IMR-90 (cell line): ENCODE measurements at regions not wholly inside any gene's neighbourhood (a gene's known extent, or its start where the extent isn't known, plus 50 kb on each side); places are given as distances from the start of the nearest gene placed in this dataset.

Experiments used
- ATAC-seq: fragments of 200-7000 bp; cut with Tn5 transposase; 2 replicates; pipeline ENCODE4 v1.9.1; 2020; ENCODE audit warnings: low read depth, mild to moderate bottlenecking, moderate library complexity
- BruUV-seq: library from RNA; stranded (reverse); fragments of 400-500 nt; replicated peaks from 2 replicates; lab custom pipeline; 2021; lab: Mats Ljungman, UMichigan
- CTCF ChIA-PET: fragments of 300-600 bp; formaldehyde crosslinking; extraction: SDS; loops from one replicate; lab custom pipeline; 2021; ENCODE audit warnings: antibody characterized with exemption; lab: Yijun Ruan, JAX
- POLR2A ChIA-PET: fragments of 300-600 bp; sonication (Branson Sonifier 250); formaldehyde crosslinking; loops from one replicate; lab custom pipeline; 2022; ENCODE audit warnings: antibody characterized with exemption; ENCODE audit not compliant: unreplicated experiment; lab: Charles Lee
- DNase-seq: peaks from one replicate; pipeline ENCODE4 v3.0.0; 2013
- H2AFZ ChIP-seq: replicated peaks from 2 replicates; pipeline ENCODE3; 2013; ENCODE audit warnings: low read length, mild to moderate bottlenecking; ENCODE audit not compliant: poor library complexity
- H2AK5ac ChIP-seq: 2 replicates; pipeline ENCODE4 v1.6.1; 2013; ENCODE audit warnings: low read depth, low read length, inconsistent platforms
- H2AK9ac ChIP-seq: replicated peaks from 2 replicates; pipeline ENCODE3; 2013; ENCODE audit warnings: mild to moderate bottlenecking, low read depth, low read length, moderate library complexity; ENCODE audit not compliant: poor library complexity
- H2BK120ac ChIP-seq: 2 replicates; pipeline ENCODE4 v1.6.1; 2013; ENCODE audit warnings: low read depth, low read length, inconsistent platforms
- H2BK15ac ChIP-seq: 3 replicates; pipeline ENCODE4 v1.6.1; 2013; ENCODE audit warnings: low read depth, low read length, inconsistent platforms
- H2BK20ac ChIP-seq: 2 replicates; pipeline ENCODE4 v1.6.1; 2013; ENCODE audit warnings: low read depth, mild to moderate bottlenecking, inconsistent platforms, low read length, moderate library complexity
- H2BK5ac ChIP-seq: 2 replicates; pipeline ENCODE4 v1.6.1; 2013; ENCODE audit warnings: mild to moderate bottlenecking, low read depth, low read length, inconsistent platforms; ENCODE audit not compliant: poor library complexity, severe bottlenecking
- H3K14ac ChIP-seq: replicated peaks from 2 replicates; pipeline ENCODE4 v1.6.1; 2013; ENCODE audit warnings: low read depth, low read length, inconsistent platforms
- H3K18ac ChIP-seq: 2 replicates; pipeline ENCODE4 v1.6.1; 2013; ENCODE audit warnings: low read depth, low read length, control low read depth
- H3K23ac ChIP-seq: 2 replicates; pipeline ENCODE4 v1.6.1; 2013; ENCODE audit warnings: low read depth, low read length, inconsistent platforms
- H3K27ac ChIP-seq: 2 replicates; pipeline ENCODE4 v1.5.1; 2013; ENCODE audit warnings: mild to moderate bottlenecking, control low read depth, low read length; ENCODE audit not compliant: insufficient read depth
- H3K27me3 ChIP-seq: 2 replicates; pipeline ENCODE4 v1.6.1; 2013; ENCODE audit warnings: low read length; ENCODE audit not compliant: control insufficient read depth, insufficient read depth
- H3K36me3 ChIP-seq: 2 replicates; pipeline ENCODE4 v1.6.1; 2013; ENCODE audit warnings: low read length, mixed read lengths; ENCODE audit not compliant: control insufficient read depth, insufficient read depth
- H3K4ac ChIP-seq: 2 replicates; pipeline ENCODE4 v1.6.1; 2013; ENCODE audit warnings: low read depth, low read length, inconsistent platforms
- H3K4me1 ChIP-seq: 2 replicates; pipeline ENCODE4 v1.6.1; 2013; ENCODE audit warnings: low read length, mixed read lengths; ENCODE audit not compliant: control insufficient read depth, insufficient read depth
- H3K4me2 ChIP-seq: 2 replicates; pipeline ENCODE4 v1.6.1; 2013; ENCODE audit warnings: low read depth, mild to moderate bottlenecking, control low read depth, low read length, moderate library complexity
- H3K4me3 ChIP-seq: 2 replicates; pipeline ENCODE4 v1.5.1; 2013; ENCODE audit warnings: low read depth, mild to moderate bottlenecking, control low read depth, low read length, moderate library complexity; ENCODE audit not compliant: insufficient read depth
- H3K56ac ChIP-seq: 2 replicates; pipeline ENCODE4 v1.6.1; 2013; ENCODE audit warnings: low read length, inconsistent platforms; ENCODE audit not compliant: insufficient read depth; ENCODE audit errors: extremely low read depth
- H3K79me1 ChIP-seq, 2 experiments: 2 replicates each; pipeline ENCODE4 v1.6.1; 2013; ENCODE audit warnings: low read length in 2 of 2, inconsistent platforms in 1 of 2, low read depth in 1 of 2
- H3K9ac ChIP-seq: 2 replicates; pipeline ENCODE4 v1.6.1; 2013; ENCODE audit warnings: low read depth, low read length, control low read depth
- H3K9me1 ChIP-seq: 2 replicates; pipeline ENCODE4 v1.6.1; 2013; ENCODE audit warnings: low read length, inconsistent platforms; ENCODE audit not compliant: insufficient read depth
- H3K9me3 ChIP-seq: 2 replicates; pipeline ENCODE4 v1.6.1; 2013; ENCODE audit warnings: low read length; ENCODE audit not compliant: control insufficient read depth, insufficient read depth
- H4K20me1 ChIP-seq: 2 replicates; pipeline ENCODE4 v1.6.1; 2013; ENCODE audit warnings: low read length, inconsistent platforms; ENCODE audit not compliant: insufficient read depth
- H4K5ac ChIP-seq: 2 replicates; pipeline ENCODE4 v1.6.1; 2013; ENCODE audit warnings: mild to moderate bottlenecking, low read depth, low read length, control low read depth
- H4K8ac ChIP-seq, 2 experiments: 2 replicates each; pipeline ENCODE4 v1.6.1; 2013; ENCODE audit warnings: low read depth in 2 of 2, low read length in 2 of 2, control low read depth in 1 of 2, inconsistent platforms in 1 of 2
- H4K91ac ChIP-seq: 2 replicates; pipeline ENCODE4 v1.6.1; 2013; ENCODE audit warnings: low read depth, low read length, inconsistent platforms; ENCODE audit not compliant: insufficient read depth
- BHLHE40 ChIP-seq: fragments of 150-350 bp; IDR thresholded peaks from 2 replicates; pipeline ENCODE4 v1.6.1; 2016; ENCODE audit warnings: mild to moderate bottlenecking, low read depth, low read length
- CEBPB ChIP-seq: IDR thresholded peaks from 2 replicates; pipeline ENCODE4 v1.6.1; 2012; ENCODE audit warnings: low read depth, low read length, improper control_type of control experiment
- CHD1 ChIP-seq: IDR thresholded peaks from 2 replicates; pipeline ENCODE4 v1.6.1; 2012; ENCODE audit warnings: low read depth, low read length, improper control_type of control experiment
- CTCF ChIP-seq: conservative IDR thresholded peaks from 2 replicates; pipeline ENCODE4 v1.5.1; 2012; ENCODE audit warnings: mild to moderate bottlenecking, low read depth, low read length, improper control_type of control experiment
- FOS ChIP-seq: fragments of 150-350 bp; IDR thresholded peaks from 2 replicates; pipeline ENCODE4 v1.6.1; 2016; ENCODE audit warnings: low read depth, low read length
- MAFK ChIP-seq: IDR thresholded peaks from 2 replicates; pipeline ENCODE4 v1.6.1; 2012; ENCODE audit warnings: low read depth, low read length, improper control_type of control experiment
- MAZ ChIP-seq: IDR thresholded peaks from 2 replicates; pipeline ENCODE4 v1.6.1; 2012; ENCODE audit warnings: low read depth, mild to moderate bottlenecking, low read length, improper control_type of control experiment, moderate library complexity, borderline replicate concordance
- MXI1 ChIP-seq: IDR thresholded peaks from 2 replicates; pipeline ENCODE4 v1.6.1; 2012; ENCODE audit warnings: low read depth, mild to moderate bottlenecking, low read length, moderate library complexity, borderline replicate concordance
- NFE2L2 ChIP-seq: fragments of 150-350 bp; IDR thresholded peaks from 2 replicates; pipeline ENCODE4 v1.6.1; 2016; ENCODE audit warnings: low read depth, mild to moderate bottlenecking, low read length
- POLR2A ChIP-seq: IDR thresholded peaks from 2 replicates; pipeline ENCODE4 v1.6.1; 2012; ENCODE audit warnings: mild to moderate bottlenecking, low read depth, low read length
- RAD21 ChIP-seq: IDR thresholded peaks from 2 replicates; pipeline ENCODE4 v1.6.1; 2012; ENCODE audit warnings: low read length, improper control_type of control experiment
- RCOR1 ChIP-seq: IDR thresholded peaks from 2 replicates; pipeline ENCODE4 v1.6.1; 2012; ENCODE audit warnings: mild to moderate bottlenecking, low read length, improper control_type of control experiment; ENCODE audit not compliant: insufficient replicate concordance
- RFX5 ChIP-seq: IDR thresholded peaks from 2 replicates; pipeline ENCODE4 v1.8.0; 2012; ENCODE audit warnings: low read depth, mild to moderate bottlenecking, low read length, moderate library complexity
- SMC3 ChIP-seq: fragments of 150-350 bp; IDR thresholded peaks from 2 replicates; pipeline ENCODE4 v1.6.1; 2016; ENCODE audit warnings: low read depth, mild to moderate bottlenecking, antibody characterized with exemption, low read length, moderate library complexity
- USF2 ChIP-seq: fragments of 150-350 bp; IDR thresholded peaks from 2 replicates; pipeline ENCODE4 v1.6.1; 2017; ENCODE audit warnings: mild to moderate bottlenecking, antibody characterized with exemption, low read length, low read depth
- dilution Hi-C: fragments of 300-500 bp; cut with HindIII; formaldehyde crosslinking; loops from one replicate; pipeline ENCODE4 v1.14.3; 2018; ENCODE audit warnings: low sequenced_read_pairs; ENCODE audit not compliant: unreplicated experiment
- in situ Hi-C: fragments of 300-500 bp; cut with MboI; formaldehyde crosslinking; loops from 3 replicates; pipeline ENCODE4 v1.14.3; 2019; ENCODE audit warnings: low sequenced_read_pairs, inconsistent platforms, mixed read lengths
- intact Hi-C: fragments of 100-400 bp; cut with micrococcal nuclease; formaldehyde crosslinking; loops from 2 replicates; pipeline ENCODE4 v1.10.0; 2022
- TF ChIP-seq, protein P1 (sequence below): fragments of 150-350 bp; IDR thresholded peaks from 2 replicates; pipeline ENCODE4 v1.6.1; 2016; ENCODE audit warnings: low read depth, mild to moderate bottlenecking, low read length, moderate library complexity, borderline replicate concordance

GRCh38 chr5:167268337-167268736, 1023.1 kb upstream of the WWC1 start:
- no peak for TF ChIP-seq FOS
- no peak for TF ChIP-seq CEBPB
- no peak for TF ChIP-seq SMC3
- no peak for TF ChIP-seq MAFK
- no peak for TF ChIP-seq CHD1
- no peak for TF ChIP-seq BHLHE40
- TF ChIP-seq CTCF: no peak
- no peak for TF ChIP-seq MAZ
- TF ChIP-seq, protein P1, sequence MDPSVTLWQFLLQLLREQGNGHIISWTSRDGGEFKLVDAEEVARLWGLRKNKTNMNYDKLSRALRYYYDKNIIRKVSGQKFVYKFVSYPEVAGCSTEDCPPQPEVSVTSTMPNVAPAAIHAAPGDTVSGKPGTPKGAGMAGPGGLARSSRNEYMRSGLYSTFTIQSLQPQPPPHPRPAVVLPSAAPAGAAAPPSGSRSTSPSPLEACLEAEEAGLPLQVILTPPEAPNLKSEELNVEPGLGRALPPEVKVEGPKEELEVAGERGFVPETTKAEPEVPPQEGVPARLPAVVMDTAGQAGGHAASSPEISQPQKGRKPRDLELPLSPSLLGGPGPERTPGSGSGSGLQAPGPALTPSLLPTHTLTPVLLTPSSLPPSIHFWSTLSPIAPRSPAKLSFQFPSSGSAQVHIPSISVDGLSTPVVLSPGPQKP: no peak
- TF ChIP-seq MXI1: no peak
- TF ChIP-seq RFX5: no peak
- no peak for TF ChIP-seq NFE2L2
- no peak for TF ChIP-seq USF2
- no peak for TF ChIP-seq RCOR1
- no peak for TF ChIP-seq RAD21
- no peak for TF ChIP-seq POLR2A

More at GRCh38 chr5:167268337-167268736, 1023.1 kb upstream of the WWC1 start:
- Histone ChIP-seq H3K9ac (no peak overlapping the region), H3K27ac (no peak overlapping the region), H3K56ac (no peak overlapping the region), H3K4me3 (no peak overlapping the region), H3K4ac (no peak overlapping the region), H4K20me1 (no peaks in the 10 kb centered on the region), H3K4me1 (no peaks in the 10 kb centered on the region), H3K14ac (no peak overlapping the region), H2BK15ac (no peak overlapping the region), H3K27me3 (no peaks in the 10 kb centered on the region), H2AK5ac (no peak overlapping the region), H3K9me3 (no peaks in the 10 kb centered on the region), H3K79me1 (no peaks in the 10 kb centered on the region), H3K4me2 (no peak overlapping the region), H3K36me3 (no peaks in the 10 kb centered on the region), H2AFZ (no peak overlapping the region), H4K5ac (no peak overlapping the region), H3K23ac (no peak overlapping the region), H3K18ac (no peak overlapping the region), H2AK9ac (no peak overlapping the region), H4K8ac (no peak overlapping the region), H2BK120ac (no peak overlapping the region), H3K9me1 (no peaks in the 10 kb centered on the region), H2BK5ac (no peak overlapping the region), H2BK20ac (no peak overlapping the region), H4K91ac (no peak overlapping the region)
- BruUV-seq: no TSS peak
- dilution Hi-C loops: no loop called here
- POLR2A ChIA-PET: no interaction called here
- DNase-seq (no peak), ATAC-seq (no peak)
- intact Hi-C loops: no loop called here
- CTCF ChIA-PET: no interaction called here
- in situ Hi-C loops: no loop called here
